Mesodermal cell (in vitro differentiated cells): ENCODE measurements at regions not wholly inside any gene's neighbourhood (a gene's known extent, or its start where the extent isn't known, plus 50 kb on each side); places are given as distances from the start of the nearest gene placed in this dataset.

Experiments
- H3K27ac ChIP-seq: 2 replicates; pipeline ENCODE4 v1.7.0; 2013; ENCODE audit warnings: mild to moderate bottlenecking, low read depth, low read length, moderate library complexity; ENCODE audit not compliant: severe bottlenecking
- H3K36me3 ChIP-seq: 2 replicates; pipeline ENCODE4 v1.7.1; 2013; ENCODE audit warnings: mild to moderate bottlenecking, low read length, moderate library complexity; ENCODE audit not compliant: control insufficient read depth, insufficient read depth
- H3K4me1 ChIP-seq: one replicate; pipeline ENCODE4 v1.7.1; 2013; ENCODE audit warnings: mild to moderate bottlenecking, low read length; ENCODE audit not compliant: insufficient read depth, control insufficient read depth, poor library complexity, severe bottlenecking
- H3K4me3 ChIP-seq: 2 replicates; pipeline ENCODE4 v1.7.0; 2013; ENCODE audit warnings: low read length, control low read depth, mild to moderate bottlenecking; ENCODE audit not compliant: insufficient read depth, poor library complexity, severe bottlenecking; ENCODE audit errors: extremely low read depth
- H3K9me3 ChIP-seq: 2 replicates; pipeline ENCODE4 v1.7.1; 2013; ENCODE audit warnings: mild to moderate bottlenecking, low read length, moderate library complexity; ENCODE audit not compliant: control insufficient read depth
- WGBS, 2 experiments: methylation state at CpG; one replicate each; pipeline ENCODE4 v1.1.5; 2013; ENCODE audit warnings: missing lambda C conversion rate in 2 of 2; ENCODE audit not compliant: insufficient coverage in 2 of 2; 5-methylcytosine and 5-hydroxymethylcytosine counted together

- 84 to 97% methylated on average over 3 to 5 of the region's 6 CpGs for WGBS, 2 experiments
- H3K4me1 ChIP-seq = no peaks in the 10 kb centered on the region
These were observed 79.6 kb upstream of the RET start for GRCh38 chr10:42997151-42997848.

GRCh38 chr10:42997849-42998165, 79.1 kb upstream of the RET start:
- no peaks in the 10 kb centered on the region for H3K36me3 ChIP-seq
- no peak overlapping the region for H3K27ac ChIP-seq
- H3K4me1 ChIP-seq = no peaks in the 10 kb centered on the region
- no peaks in the 10 kb centered on the region for H3K9me3 ChIP-seq
- no peak overlapping the region for H3K4me3 ChIP-seq
- WGBS, 2 experiments = 81 to 93% methylated on average over 2 to 4 of the region's 4 CpGs

More at GRCh38 chr10:42997151-42997848, 79.6 kb upstream of the RET start:
- Histone ChIP-seq H3K27ac (no peak overlapping the region), H3K4me3 (no peak overlapping the region), H3K9me3 (no peaks in the 10 kb centered on the region), H3K36me3 (no peaks in the 10 kb centered on the region)

DNA sequence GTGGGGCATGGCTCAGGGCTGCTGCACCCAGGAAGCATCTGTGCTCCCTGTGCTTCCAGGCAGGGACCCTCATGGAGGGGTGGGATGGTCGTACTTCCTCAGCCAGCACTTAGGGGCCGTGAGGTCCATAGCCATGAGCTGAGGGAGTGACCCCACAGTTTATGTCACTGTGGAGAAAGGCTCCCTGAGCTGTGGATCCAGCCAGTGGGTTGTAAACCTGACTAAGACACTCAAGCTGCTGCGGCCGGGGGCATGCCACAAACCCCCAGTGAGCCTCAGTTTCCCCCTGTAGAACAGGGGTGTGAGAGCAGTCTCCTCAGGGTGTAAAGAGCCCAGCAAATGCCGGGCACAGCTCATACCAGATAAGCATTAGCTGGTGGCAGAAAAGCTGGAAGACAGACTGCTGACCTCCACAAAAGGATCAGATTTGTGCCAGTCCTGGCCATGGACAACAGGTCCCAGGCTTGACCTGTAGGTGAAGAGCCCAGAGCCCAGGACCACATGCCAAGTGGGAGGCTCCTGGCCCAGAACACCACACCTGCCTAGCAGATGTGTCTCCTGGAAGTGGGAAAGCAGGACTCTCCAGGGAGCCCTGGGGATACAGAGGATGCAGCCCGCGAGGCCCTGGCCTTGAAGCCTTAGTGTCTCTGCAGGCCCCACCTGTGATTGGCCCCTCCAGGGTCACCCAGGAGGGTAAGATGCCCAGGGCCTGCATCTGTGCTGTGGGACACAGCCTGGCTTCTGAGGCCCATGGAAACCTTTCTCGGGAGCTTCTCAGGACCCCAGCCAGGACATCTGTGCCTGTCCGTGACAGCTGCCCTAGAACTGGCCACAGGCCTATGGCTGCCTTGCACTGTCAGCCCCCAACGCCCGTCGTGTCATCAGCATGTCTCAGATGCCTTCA, 78.1 kb upstream of the RET start:
- Histone ChIP-seq H3K36me3 (no peaks in the 10 kb centered on the region), H3K9me3 (no peaks in the 10 kb centered on the region), H3K4me1 (no peaks in the 10 kb centered on the region), H3K4me3 (no peak overlapping the region), H3K27ac (no peak overlapping the region)
- 86 to 89% methylated on average over 12 of the region's 12 CpGs for WGBS, 2 experiments

- Histone ChIP-seq H3K4me3 (no peak overlapping the region), H3K4me1 (no peaks in the 10 kb centered on the region), H3K36me3 (no peaks in the 10 kb centered on the region), H3K27ac (no peak overlapping the region), H3K9me3 (no peaks in the 10 kb centered on the region)
- WGBS, 2 experiments = 83 to 86% methylated on average over 7 to 8 of the region's 8 CpGs
These were observed 77.4 kb upstream of the RET start for GRCh38 chr10:42999385-43000020.

DNA sequence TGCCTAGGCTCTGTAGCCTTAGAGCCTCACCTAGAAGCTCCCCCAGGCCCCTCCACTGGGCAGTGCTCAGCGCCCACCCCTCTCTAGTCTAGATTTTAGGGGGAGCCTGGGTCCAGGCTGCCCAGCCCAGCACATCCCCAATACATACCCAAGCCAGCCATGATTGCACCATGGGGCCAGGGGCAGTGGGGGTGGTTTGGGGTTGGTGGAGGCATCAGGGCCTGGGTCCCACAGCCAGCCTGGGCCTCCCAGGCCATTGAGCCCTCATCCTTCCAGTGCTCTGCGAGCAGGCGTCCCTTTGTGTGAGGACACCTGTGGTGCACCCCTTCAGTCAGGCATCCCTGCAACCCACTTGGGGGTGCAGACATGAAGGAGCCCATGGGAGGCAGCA, 76.9 kb upstream of the RET start:
- H3K9me3 ChIP-seq = no peaks in the 10 kb centered on the region
- H3K4me3 ChIP-seq = no peak overlapping the region
- no peaks in the 10 kb centered on the region for H3K36me3 ChIP-seq
- H3K27ac ChIP-seq = no peak overlapping the region
- H3K4me1 ChIP-seq = no peaks in the 10 kb centered on the region
- 100% methylated on average over 2 of the region's 3 CpGs; no CpG with 5 or more reads in 1 of the 2 experiments for WGBS, 2 experiments

DNA sequence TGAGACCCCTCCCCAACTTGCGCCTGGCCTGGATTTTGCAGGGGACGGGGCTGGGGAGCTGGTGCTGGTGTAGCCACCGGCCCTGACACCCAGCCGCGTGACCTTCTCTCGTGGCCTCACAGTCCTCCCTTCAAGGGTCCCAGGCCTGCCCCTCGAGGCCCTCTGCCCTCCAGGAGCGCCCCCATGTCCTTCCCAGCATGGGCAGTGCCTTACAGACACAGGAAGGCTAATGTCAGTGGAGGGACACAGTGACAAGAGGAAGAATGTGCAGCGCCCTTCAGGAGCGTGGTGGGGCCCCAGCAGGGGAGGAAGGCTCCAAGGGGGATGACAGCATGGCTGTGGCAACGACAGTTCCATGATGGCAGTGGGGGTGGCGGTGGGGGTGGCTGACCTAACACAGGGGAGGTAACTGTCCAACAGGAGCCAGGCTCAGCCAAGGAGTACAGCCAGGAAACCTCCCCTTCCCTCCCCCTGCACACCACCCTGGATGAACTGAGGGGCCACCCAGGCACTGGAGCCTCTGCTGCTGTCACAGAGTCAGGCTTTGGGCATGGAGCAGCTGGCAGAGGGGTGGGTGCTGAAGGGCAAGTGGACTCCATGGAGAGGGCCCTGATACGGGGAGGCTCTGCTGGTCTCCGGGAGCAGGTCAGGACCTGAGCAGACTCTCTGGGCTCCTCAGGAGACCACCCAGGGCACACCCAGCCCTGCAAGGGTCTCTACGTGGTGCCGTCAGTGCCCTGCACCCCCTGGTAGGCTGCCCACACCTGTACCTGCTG, 76.0 kb upstream of the RET start:
- WGBS, 2 experiments = 82 to 88% methylated on average over 11 to 14 of the region's 16 CpGs
- no peaks in the 10 kb centered on the region for H3K36me3 ChIP-seq
- no peak overlapping the region for H3K27ac ChIP-seq
- H3K4me3 ChIP-seq = no peak overlapping the region
- H3K4me1 ChIP-seq = no peaks in the 10 kb centered on the region
- no peaks in the 10 kb centered on the region for H3K9me3 ChIP-seq

DNA sequence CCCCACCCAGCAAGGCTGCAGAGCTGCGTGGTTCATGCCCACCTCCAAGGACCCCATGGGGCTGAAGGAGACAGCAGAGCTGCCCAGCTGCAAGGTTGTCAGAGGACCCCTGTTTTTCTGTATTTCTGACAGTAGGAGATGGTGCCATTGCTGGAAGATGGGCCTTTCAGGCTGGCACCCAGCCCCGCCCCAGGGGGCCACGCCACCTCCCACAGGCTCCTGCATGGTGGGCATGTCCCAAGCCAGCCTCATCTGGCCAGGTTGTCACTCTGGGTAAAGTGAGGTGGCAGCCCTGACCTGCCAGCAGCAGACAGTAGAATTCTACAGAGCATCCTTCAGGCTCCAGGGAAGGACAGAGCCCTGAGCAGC, 75.5 kb upstream of the RET start:
- H3K36me3 ChIP-seq = no peaks in the 10 kb centered on the region
- 73 to 100% methylated on average over 1 to 2 of the region's 3 CpGs for WGBS, 2 experiments
- no peaks in the 10 kb centered on the region for H3K4me1 ChIP-seq
- H3K9me3 ChIP-seq = no peaks in the 10 kb centered on the region
- no peak overlapping the region for H3K4me3 ChIP-seq
- H3K27ac ChIP-seq = no peak overlapping the region

GRCh38 chr10:43002596-43002995, 74.3 kb upstream of the RET start:
- WGBS, 2 experiments = 83 to 87% methylated on average over 3 to 5 of the region's 6 CpGs
- Histone ChIP-seq H3K4me1 (no peaks in the 10 kb centered on the region), H3K9me3 (no peaks in the 10 kb centered on the region), H3K36me3 (no peaks in the 10 kb centered on the region), H3K4me3 (no peak overlapping the region), H3K27ac (no peak overlapping the region)

DNA sequence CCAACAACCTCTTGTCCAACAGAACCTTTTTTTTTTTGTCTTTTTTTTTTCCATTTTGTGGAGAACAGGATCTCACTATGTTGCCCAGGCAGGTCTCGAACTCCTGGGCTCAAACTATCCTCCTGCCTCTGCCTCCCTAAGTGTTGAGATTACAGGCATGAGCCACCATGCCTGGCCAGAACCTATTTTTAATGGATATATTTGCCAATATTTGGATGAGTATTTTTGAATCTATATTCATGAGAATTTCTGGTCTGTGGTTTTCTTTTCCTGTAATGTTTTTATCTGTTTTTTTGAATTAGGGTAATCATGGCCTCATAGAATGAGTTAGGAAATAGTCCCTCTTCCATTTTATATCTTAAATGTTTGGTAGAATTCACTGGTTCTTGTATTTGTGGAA, 70.4 kb upstream of the RET start:
- Histone ChIP-seq H3K36me3 (no peaks in the 10 kb centered on the region), H3K4me3 (no peak overlapping the region), H3K4me1 (no peaks in the 10 kb centered on the region), H3K9me3 (no peaks in the 10 kb centered on the region), H3K27ac (no peak overlapping the region)
- no CpG with 5 or more reads among the region's 1 CpG for WGBS, 2 experiments

GRCh38 chr10:43012578-43012977, 64.3 kb upstream of the RET start:
- no peaks in the 10 kb centered on the region for H3K36me3 ChIP-seq
- no peak overlapping the region for H3K27ac ChIP-seq
- H3K4me1 ChIP-seq = no peaks in the 10 kb centered on the region
- no CpG with 5 or more reads among the region's 2 CpGs for WGBS, 2 experiments
- no peaks in the 10 kb centered on the region for H3K9me3 ChIP-seq
- no peak overlapping the region for H3K4me3 ChIP-seq
